ENCODE measurements at regions not wholly inside any gene's neighbourhood (a gene's known extent, or its start where the extent isn't known, plus 50 kb on each side); places are given as distances from the start of the nearest gene placed in this dataset.
A peak's percentile ranks its signal among the peaks of the same experiment; 100 is the strongest.

DNA sequence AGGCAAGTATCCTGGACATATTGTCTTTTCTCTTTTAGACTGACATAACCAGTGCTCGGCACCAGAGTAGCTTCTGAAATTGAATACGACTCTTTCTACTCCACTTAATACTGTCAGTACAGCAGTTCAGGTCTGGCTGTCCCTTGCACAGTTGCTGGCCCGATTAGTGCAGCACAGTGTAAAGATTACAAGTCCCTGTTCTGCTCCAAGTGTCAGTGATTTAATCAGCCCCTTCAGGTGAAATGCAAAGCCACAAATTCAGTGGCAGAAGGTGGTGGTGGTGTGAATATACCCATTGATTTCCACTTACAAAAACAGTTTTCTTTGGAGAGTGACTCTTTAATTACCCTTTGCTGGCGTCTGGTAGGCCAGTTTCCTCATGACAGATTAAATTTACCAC lies 545.4 kb downstream of the ADGRL2 start:
- DNase-seq = no peak

DNA sequence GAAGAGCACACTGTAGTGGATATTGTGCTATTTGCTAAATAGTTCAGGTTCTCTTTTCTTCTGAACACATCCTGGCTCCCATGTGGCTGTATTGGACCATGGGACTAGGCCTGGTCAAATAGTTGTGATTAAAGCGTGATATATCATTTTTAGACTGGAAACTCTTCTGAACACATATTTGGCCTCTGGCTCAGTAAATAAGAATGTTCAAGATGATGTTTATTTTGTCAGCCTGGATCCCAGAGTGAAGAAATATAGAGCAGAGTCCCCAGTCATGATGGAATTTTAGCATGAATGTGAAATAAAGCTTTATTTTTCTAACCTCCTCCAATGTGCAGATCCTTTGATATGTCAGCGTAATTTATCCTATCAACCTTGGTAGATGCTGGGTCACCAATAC lies 542.6 kb downstream of the ADGRL2 start:
- DNase-seq = no peak

DNA sequence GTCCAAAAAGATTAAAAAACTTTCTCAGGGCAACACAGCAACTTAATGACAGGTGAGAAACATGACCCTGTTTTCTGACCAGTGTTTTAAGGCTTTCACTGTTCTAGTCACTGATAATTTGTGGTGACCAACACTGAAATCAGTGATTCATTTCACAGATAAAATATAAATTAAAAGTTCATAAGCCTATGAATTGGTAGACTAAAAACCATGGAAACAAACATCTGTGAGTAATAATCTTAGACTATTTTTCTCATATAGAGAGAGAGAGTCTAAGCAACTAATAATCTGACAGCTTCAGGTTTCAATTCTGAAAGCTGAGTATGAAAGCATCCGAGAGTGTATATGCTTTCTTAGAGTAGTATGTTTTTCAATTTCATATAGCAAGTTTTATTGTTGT lies 536.9 kb downstream of the ADGRL2 start:
- DNase-seq = no peak

DNA sequence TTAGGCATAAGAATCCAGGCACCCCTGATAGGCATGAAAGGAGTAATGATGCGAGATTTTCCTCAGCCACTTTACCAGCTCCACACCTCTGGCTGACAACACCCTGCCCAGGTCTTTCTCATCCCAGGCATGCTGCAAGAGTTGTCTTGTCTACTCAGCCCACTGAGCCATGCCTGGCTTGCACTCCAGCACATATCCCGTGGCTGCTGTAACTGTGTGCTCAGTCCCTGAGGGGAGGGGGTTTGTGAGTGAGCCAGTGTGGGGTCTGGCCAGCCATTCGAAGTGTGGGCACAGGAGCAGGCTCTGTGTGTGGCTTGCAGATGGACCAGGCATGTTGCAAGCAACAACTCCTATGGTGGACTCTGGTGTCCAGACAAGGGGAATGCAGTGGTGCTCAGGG lies 529.6 kb downstream of the ADGRL2 start:
- no peak for DNase-seq

DNA sequence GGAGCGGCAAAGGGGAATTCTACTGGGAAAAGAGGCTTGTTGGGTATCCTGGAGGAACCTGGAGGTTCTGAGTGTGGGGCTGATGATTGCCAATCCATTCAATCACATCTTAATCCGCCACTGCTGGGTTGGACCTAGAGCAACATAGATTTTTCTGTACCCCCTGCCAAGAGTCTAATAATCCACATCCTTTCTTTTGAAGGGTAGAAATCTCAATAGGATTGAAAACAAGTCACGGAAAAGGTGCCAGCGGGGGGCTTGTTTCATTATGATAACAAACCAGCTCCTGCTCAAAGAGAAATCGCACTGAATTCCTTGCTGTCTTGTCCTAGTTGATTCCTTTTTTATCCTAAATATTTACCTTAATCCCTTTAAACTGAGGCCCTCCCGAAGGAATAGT lies 528.5 kb downstream of the ADGRL2 start:
- no peak for DNase-seq

DNA sequence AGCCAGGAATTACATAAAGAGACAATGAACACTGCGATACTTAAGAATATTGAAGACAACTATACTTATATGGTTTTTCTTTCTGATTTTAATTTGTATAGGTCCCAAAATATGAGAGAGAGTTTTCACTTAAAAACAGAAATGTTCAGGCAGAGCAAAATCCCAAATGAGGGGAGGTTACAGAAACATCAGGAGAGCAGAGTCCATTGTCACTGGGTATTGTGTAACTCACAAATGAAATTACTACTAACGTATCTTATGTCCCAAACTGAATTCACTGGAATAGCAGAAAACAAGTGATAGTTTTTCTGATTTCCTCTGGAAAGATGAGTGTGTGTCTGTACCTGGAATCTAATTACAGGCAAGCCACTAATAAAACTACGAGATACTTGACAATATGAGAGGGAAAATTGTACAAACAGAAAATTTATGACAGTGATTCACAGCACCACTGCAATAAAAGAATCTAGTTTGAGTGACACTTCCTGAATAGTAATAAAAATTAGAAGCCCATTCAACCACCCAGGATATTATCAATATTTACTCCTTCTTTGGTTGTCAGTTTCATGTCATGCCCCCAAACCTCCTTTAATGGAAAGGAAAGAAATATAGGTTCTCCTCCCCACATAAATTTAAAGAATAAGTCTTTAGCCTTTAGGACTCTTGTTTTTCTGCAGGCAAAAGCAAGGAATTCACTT lies 522.6 kb downstream of the ADGRL2 start:
- DNase-seq = no peak

DNA sequence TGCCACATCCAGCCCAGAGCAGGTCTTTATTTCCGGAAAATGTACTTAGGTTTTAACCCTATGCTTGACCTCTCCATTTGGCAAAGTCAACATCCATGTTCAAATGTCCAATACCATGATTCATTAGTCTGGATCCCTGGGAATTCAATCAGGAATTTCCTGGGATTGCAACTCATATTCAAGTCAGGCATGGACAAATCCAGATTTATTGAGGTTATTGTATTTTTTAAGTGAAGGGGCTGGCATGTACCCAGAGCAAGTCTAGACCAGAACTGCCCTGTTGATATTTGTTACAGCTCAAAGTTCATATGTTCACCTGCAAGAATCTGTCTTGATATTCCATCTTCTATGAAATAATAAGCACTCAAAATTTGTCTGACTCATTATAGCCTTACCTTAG lies 521.1 kb downstream of the ADGRL2 start:
- no peak for DNase-seq

DNA sequence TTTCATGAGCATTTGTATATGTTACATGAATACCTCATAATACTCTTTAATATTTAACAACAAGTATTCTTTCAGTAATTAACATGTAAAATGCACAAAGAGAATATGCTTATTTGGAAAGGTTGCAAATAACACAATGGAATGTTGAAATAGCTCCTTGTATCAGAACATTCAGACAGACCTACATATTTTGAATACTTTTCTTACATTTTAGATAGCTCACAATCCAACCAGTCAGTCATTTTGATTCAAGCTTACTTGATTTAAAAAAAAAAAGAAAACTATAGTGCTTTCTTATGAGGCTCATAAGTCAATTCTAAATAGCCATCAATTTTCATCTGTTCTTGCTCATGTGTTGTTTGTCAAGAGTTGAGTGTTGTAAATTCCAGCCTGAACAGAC lies 518.8 kb downstream of the ADGRL2 start:
- DNase-seq = no peak

DNA sequence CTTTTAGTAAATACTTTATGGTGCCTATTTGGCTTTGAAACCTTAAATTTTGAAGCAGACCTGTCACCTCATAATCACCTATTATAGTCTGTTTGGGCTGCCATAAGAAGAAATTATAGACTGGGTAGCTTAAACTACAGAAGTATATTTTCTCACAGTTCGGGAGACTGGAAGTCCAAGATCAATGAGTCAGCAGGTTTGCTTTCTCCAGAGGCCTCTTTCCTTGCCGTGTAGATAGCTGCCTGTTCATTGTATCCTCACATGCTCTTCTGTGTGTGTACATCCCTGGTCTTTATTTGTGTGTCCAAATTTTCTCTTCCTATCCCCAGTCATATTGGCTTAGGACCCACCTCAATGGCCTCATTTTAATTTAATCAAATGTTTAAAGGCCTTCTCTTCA lies 518.2 kb downstream of the ADGRL2 start:
- DNase-seq = no peak

DNA sequence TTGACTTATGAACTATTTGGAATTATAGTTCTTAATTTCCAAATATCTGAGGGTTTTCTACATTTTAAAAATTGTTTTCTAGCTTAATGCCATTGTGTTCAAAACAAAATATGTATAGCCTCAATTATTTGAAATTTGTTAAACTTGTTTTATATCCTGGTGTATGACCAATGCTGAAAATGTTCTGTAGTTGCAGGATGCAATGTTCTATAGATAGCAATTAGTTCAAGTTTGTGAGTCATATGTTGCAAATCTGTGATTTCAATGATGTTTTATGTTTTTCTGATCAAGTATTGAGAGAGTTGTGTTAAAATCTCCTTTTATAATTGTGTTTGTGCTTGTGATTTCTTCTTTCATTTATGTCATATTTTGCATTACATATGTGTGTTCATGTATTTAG lies 517.5 kb downstream of the ADGRL2 start:
- DNase-seq = no peak

DNA sequence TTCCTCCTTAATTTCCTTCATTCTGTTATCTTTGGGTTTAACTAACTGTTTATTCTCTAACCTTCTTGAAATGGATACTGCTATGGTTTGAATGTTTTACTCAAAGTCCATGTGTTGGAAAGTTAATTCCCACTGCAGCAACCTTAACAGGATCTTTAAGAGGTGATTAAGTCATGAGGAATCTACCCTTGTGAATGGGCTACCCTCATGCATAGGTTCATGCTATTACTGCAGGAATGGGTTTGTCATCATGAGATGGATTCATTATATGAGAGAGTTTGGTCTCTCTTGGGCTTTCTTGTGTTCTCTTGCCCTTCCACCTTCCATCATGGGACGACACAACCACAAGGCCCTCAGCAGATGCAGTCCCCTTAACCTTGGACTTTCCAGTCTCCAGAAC lies 516.9 kb downstream of the ADGRL2 start:
- DNase-seq = no peak

DNA sequence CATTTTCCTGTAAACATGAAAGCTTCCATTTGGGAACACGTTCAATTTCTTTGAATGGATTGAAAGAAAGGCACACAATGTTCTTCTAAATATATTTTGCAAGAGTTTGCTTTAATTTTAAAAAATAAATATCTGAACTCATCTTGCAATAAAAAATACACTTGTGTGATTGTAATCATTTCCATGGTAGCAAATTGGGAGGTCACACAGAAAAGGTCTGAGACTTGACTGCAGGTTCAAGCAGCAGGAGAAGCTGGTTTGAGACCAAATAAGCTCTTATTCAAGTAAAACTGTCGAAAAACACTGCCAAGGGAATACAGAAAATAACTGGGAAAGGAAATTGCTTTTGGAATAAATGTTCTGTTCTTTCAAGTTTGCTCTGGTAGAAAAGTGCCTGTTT lies 498.9 kb downstream of the ADGRL2 start:
- DNase-seq = no peak

DNA sequence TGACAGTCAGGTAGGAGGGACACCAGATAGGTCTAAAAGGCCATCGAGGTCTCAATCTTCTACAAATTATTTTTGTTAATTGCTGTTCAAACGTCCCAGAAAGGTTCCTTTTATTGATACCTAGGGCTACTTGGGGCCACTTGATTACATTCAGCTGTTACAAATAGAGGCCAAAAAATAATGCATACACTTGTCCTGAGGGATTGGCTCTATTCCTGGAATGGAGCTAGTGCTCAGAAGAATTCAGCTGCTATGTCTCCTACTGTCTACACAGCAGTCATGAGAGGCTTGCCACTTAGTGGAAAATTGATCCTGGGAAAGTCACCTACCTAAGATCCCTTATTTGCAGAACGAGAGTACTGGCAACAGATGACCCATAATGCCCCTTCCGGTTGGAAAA lies 498.3 kb downstream of the ADGRL2 start:
- no peak for DNase-seq

DNA sequence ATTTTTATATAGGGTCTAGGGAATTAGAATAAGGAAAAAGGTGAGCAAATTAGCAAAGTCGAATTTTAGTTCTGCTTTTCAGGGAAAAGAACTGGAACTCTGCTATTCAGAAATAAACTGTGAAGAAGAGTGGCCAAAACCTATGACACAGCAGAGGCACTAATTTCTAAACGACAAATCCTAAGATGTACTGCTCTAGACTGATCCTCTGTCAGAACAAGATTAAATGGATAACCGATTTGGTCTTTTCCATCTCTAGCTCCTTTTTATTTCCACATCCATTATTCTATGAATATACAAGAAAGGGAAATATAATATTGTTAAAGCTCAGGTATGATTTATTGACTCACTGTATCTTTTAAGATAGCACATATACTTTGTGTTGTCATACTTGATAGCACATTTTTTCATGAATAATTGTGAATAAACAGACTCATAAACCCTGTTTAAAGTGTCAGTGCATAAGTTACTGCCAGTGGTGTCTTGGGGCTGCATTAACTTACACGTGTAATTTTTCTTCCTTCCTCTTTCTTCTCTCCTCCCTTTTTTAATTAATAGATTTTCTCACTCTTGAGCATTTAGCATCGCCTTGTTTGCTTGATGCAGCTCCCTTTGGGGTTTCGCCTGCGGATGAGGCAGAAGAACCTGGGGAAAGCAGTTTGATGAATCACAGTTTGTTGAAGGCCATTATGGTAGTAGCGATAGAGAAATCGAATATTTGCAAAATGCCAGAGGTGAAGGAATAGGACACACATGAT lies 496.6 kb downstream of the ADGRL2 start:
- no peak for DNase-seq

DNA sequence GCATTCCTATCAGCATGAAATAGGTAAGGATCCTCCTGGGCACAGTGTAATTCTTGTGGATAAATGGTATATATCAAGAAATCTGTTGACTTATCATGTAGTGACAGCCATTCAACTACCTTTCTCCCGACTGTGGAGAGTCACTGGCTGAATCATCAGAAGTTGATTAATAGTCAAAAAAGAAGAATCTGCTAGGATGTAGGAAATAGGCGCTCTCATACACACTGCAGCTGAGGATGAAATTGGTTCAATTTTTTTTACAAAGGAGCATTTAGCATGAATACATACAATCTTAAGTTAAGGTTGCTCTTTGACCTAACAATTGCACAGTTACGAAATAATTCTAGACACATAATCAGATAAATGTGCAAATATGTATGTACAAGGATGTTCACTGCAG lies 486.8 kb downstream of the ADGRL2 start:
- DNase-seq = no peak

DNA sequence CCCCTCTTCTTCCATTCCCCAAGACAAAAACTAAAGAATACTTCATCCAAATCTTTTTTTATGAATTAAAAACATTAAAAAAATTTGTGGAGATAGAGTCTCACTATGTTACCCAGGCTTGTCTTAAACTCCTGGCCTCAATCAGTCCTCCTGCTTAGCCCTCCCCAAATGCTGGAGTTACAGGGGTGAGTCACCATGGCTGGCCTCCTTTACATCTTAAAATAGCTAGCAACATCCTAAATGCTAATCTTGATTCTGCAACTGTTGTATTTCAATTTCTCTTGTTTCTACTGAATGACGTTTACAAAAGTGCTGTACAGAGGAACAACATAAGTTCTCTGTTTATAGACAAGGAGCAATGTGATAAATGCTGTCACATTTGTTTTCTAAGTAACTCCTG lies 483.5 kb downstream of the ADGRL2 start:
- DNase-seq = no peak

DNA sequence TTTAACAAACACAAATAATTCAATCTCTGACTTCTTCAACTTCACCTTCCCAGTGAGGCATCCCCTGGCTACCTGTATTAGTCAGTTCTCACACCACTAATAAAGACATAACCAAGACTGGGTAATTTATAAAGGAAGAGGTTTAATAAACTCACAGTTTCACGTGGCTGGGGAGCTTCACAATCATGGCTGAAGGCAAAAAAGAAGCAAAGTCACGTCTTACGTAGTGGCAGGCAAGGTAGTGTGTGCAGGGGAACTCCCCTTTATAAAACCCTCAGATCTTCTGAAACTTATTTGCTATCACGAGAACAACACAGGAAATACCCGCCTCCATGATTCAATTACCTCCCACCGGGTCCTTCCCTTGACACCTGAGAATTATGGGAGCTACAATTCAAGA lies 478.5 kb downstream of the ADGRL2 start:
- DNase-seq = no peak

DNA sequence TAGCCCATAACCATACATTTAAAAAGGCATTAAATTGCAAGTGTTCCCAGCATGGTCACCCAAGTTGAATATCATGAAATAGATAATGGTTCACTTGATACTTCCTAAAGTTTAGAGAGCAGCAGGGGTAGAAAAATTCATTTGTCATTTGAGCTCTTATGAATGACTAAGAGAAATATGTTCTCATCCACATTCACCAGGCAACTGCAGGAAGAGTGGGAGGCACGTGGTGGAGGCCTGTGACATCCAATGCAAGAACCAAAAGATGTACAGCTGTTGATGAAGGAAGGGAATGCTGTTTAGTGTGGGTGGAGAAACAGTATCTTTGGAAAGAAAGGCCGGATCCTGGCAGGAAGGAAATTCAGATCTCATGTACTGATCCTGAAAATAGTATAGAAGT lies 473.1 kb downstream of the ADGRL2 start:
- peak in 6 of 56 donors; percentile 1 to 6 (median 2) for DNase-seq

DNA sequence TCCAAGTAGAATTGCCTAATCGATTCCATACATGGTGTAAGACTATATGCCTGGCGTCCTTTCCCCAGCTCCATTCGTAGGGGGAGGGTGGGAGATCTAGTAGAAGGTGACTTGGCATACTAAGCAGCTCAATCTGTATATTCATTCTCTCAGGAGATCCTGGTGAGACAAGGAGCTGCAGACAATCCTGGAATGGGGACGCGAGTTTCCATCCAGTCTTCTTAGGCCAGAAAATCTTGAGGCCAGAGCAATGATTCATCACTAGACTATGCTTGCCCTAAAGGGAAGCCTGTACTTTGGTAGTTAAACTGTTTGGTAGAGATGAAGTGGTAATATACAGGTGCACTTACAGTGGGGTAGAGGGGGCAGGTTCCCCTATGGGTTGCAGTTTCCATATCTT lies 468.7 kb downstream of the ADGRL2 start:
- no peak for DNase-seq

DNA sequence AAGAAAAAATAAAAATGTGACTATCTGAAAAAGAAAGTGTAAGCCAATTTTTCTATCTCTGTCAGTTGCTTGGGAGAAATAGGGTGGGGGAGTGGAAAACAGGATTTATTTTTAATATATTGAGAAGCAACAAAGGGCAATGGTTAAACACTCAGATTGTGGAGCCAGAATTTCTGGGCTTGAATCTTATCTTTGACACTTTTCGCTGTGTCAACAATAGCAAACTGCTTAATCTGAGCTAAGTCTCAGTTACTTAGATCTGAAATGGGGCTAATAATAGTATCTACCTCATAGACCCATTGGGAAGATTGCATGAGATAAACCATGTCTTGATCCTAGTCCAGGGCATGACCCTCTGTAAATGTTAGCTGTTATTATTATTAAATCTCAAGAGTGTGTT lies 468.1 kb downstream of the ADGRL2 start:
- no peak for DNase-seq

DNA sequence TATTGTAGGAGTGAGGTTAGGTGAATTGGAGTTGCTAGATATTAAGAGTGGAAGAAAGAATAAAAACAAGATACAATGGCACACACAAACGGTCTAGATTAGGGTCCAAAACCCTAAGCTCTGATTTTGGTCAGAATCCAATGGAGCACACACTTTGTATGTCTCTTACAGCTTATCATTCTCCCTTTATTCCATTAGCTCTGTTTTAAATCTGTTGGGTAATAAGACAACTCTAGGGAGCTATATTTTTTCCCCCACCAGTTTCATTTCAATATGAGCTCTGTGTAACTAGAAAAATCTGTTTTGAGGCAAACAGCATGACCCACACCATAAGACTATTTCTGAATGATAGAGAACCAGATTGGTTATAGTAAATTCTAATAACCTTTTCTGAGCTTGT lies 465.6 kb downstream of the ADGRL2 start:
- DNase-seq = no peak

DNA sequence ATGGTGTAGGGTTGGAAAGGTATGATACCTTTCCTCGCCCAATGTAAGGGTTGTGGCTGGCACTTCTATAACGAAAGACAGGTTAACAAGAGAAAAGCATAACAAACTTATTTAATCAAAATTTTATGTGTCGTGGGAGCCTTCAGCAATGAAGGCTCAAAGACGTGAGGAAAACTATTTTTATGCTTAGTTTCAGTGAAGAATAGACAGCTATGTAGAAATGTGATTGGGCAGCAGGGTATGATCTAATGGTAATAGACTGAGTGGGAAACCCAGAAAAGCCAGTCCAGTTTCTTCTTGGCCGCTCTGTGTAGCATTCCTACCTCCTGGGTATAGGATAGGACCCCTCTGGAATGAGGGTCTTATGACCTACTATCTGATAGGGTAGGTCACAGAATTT lies 464.7 kb downstream of the ADGRL2 start:
- DNase-seq = no peak

DNA sequence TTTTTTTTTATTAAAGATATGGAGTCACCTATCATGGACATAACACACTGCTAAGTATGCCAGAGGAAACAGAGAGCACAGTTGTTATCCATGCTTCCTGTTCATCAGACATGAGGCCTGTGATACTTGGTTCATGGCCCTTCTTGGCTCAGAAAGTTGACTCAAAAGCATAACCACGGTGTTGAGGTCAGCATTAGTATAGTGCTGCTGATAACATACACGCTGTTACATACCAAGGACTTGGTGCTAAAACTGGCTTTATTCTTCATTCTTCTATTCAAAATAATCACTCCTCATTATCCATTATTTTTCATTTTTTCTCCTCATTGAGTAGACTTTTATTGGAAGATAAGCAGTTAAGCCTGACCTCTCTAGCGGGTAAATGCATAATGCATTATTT lies 464.1 kb downstream of the ADGRL2 start:
- no peak for DNase-seq

DNA sequence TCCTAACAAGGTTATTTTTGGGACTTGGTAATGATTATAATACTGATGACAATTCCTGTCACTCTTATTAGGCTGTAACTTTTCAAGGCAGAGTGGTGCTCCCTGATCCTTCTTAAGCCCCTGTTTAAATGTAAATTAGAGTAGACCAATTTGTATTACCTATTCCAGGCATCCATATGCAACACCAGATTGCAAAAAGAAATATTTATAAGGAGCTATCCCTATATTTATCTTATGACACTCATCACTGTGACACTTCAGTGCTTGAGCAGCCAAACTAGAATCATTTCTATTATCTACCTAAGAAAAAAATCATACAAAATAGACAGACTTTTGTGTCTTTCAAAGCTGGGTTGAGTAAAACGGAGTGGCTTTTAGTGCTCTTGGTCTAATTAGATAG lies 462.7 kb downstream of the ADGRL2 start:
- DNase-seq = no peak

All from amygdala (tissue), 56 donors.